Activated CD4-positive, alpha-beta T cell treated with anti-CD3 and anti-CD28 coated beads, Interleukin-2, Interleukin-4, amounts not matched to agents 100 ng/mL and 50 ng/mL, durations not matched to agents 16 hours and 8 hours (primary cell): ENCODE measurements at regions not wholly inside any gene's neighbourhood (a gene's known extent, or its start where the extent isn't known, plus 50 kb on each side); places are given as distances from the start of the nearest gene placed in this dataset.

Source experiments
- DNase-seq: peaks from one replicate; pipeline ENCODE4 v3.0.0-alpha.2; 2020; ENCODE audit warnings: low spot score

- DNase-seq: no peak
These were observed 282.1 kb downstream of the NFIB start for GRCh38 chr9:14031810-14032209.

- no peak for DNase-seq
These were observed 282.9 kb downstream of the NFIB start for GRCh38 chr9:14031060-14031414.

- DNase-seq: no peak
These were observed 283.4 kb downstream of the NFIB start for GRCh38 chr9:14030375-14031059.

- DNase-seq: no peak
These were observed 284.1 kb downstream of the NFIB start for GRCh38 chr9:14029806-14030374.

GRCh38 chr9:14027116-14027800, 286.7 kb downstream of the NFIB start:
- DNase-seq: no peak

- DNase-seq: no peak
These were observed 288.2 kb downstream of the NFIB start for GRCh38 chr9:14025741-14026140.

- DNase-seq: no peak
These were observed 290.7 kb downstream of the NFIB start for GRCh38 chr9:14023285-14023684.

GRCh38 chr9:14021871-14022525, 291.9 kb downstream of the NFIB start:
- DNase-seq: no peak

- no peak for DNase-seq
These were observed 295.9 kb downstream of the NFIB start for GRCh38 chr9:14018081-14018480.

GRCh38 chr9:14014744-14015143, 299.2 kb downstream of the NFIB start:
- no peak for DNase-seq

- no peak for DNase-seq
These were observed 299.7 kb downstream of the NFIB start for GRCh38 chr9:14014218-14014617.

GRCh38 chr9:14011799-14012560, 302.0 kb downstream of the NFIB start:
- DNase-seq: no peak

- DNase-seq: no peak
These were observed 306.7 kb downstream of the NFIB start for GRCh38 chr9:14007190-14007769.

- no peak for DNase-seq
These were observed 307.4 kb downstream of the NFIB start for GRCh38 chr9:14006386-14007187.

- DNase-seq: no peak
These were observed 309.8 kb downstream of the NFIB start for GRCh38 chr9:14004110-14004509.

- DNase-seq: no peak
These were observed 319.7 kb downstream of the NFIB start for GRCh38 chr9:13994240-13994639.

- no peak for DNase-seq
These were observed 320.2 kb downstream of the NFIB start for GRCh38 chr9:13993632-13994185.

GRCh38 chr9:13992138-13993088, 321.5 kb downstream of the NFIB start:
- DNase-seq: no peak

- DNase-seq: no peak
These were observed 322.5 kb downstream of the NFIB start for GRCh38 chr9:13991395-13991794.

GRCh38 chr9:13990994-13991393, 322.9 kb downstream of the NFIB start:
- no peak for DNase-seq
